Hematopoietic multipotent progenitor cell treated with erythropoietin and hydrocortisone succinate and interleukin-3 and kit ligand, for 4 days (in vitro differentiated cells): ENCODE measurements at regions not wholly inside any gene's neighbourhood (a gene's known extent, or its start where the extent isn't known, plus 50 kb on each side); places are given as distances from the start of the nearest gene placed in this dataset.
"Not testable (repeated sequence)": the region's sequence is repeated elsewhere in the genome, so short reads cannot be mapped to it uniquely, and the experiment has no call there.

ENCODE experiments used
- DNase-seq: peaks from one replicate; pipeline ENCODE4 v3.0.0-alpha.2; 2015

DNA sequence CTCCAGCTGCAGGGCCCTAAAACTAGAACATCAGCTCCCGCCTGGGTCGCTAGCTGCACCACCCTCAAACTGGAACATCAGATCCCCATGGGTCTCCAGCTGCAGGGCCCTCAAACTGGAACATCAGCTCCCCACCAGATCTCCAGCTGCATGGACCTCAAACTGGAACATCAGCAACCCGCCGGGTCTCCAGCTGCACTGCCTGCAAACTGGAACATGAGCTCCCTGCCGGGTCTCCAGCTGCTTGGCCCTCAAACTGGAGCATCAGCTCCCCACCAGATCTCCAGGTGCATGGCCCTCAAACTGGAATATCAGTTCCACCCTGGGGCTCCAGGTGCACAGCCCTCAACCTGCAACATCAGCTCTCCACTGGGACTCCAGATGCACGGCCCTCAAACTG lies 82.7 kb downstream of the TFRC start:
- DNase-seq = not testable (repeated sequence)

- DNase-seq = not testable (repeated sequence)
Measured at GRCh38 chr3:195996314-195996713, 85.6 kb downstream of the TFRC start.

- DNase-seq = peak; percentile 68
Measured at GRCh38 chr3:195994343-195994742, 86.0 kb upstream of the TNK2 start.

GRCh38 chr3:195993671-195994070 lies 85.3 kb upstream of the TNK2 start:
- not testable (repeated sequence) for DNase-seq

- DNase-seq = not testable (repeated sequence)
Measured at GRCh38 chr3:195992956-195993595, 84.7 kb upstream of the TNK2 start.

- not testable (repeated sequence) for DNase-seq
Measured at GRCh38 chr3:195991986-195992385, 83.6 kb upstream of the TNK2 start.

- DNase-seq = not testable (repeated sequence)
Measured at GRCh38 chr3:195991243-195991642, 82.9 kb upstream of the TNK2 start.

- DNase-seq = not testable (repeated sequence)
Measured at GRCh38 chr3:195990841-195991174, 82.5 kb upstream of the TNK2 start.

GRCh38 chr3:195989921-195990840 lies 81.8 kb upstream of the TNK2 start:
- peak; percentile 94 for DNase-seq

DNA sequence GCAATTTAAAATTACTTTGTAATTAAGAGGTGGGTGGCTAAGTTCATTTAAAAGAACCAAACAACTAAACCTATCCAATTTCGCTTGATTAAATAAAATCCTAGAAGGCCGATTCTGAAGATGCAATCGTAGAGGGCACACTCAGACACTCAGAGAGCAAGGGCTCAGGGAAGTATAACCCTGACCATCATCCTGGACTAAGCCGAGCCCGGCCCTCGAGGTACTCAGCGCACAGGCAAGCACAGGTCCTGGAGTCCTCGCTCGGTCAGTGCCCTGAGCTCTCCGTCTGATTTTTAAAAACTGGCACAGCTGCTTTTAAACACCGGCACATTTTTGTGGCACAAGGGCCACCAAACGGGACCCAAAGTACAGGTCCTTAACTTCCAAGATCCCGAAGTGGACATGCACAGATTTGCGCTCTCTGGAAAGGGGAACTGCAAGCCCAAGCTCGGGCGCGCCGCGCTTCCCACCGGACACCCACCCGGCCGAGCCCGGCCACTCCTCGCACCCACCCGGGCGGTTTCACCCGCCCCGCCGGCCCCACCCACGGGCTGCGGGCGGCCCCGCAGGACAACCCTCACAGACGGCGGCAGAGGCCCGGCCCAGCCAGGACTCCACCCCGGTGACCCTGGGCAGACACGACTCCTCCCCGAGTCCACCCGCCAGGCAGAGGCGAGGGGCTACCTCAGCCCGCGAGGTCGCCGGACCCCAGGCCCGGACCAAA lies 81.0 kb upstream of the TNK2 start:
- DNase-seq = peak; percentile 31

DNA sequence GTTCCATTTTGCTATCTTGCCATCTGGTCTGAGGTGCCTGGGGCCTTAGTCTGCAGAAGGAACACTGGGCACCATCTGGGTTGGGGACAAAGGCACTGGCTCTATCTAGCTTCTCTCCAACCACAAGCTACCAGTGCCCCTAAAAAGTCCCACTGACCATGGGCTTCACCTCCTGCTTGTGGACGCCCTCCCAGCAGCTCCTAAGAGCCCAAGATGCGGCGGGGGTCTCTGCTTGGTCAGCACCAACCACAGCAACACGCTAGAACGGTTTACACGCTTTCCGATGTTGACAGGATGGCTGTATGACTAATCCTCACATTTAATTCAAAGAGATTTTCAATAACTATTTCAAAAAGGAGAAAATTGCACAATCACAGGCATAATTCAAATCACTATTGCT lies 80.4 kb upstream of the TNK2 start:
- not testable (repeated sequence) for DNase-seq

- not testable (repeated sequence) for DNase-seq
Measured at GRCh38 chr3:195987001-195987400, 78.7 kb upstream of the TNK2 start.

DNA sequence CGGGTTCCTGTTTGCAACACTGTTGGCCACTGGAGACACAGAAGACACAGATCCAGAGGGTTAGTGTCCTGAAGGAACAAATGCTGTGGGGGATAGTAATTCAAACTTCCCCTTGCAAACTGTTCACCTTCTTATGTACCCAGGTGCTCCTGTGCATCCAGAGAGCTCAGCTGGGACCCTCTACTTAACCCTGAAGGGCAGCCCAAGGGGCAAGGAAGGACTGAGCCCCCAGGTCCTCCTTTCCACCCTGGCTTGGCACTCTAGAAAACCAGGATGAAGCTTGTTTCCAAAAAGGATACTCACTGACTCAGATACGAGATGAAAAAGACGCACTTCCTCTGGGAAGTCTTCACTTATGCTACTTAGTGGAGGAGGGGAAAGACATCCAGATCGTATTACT lies 78.2 kb upstream of the TNK2 start:
- not testable (repeated sequence) for DNase-seq

- not testable (repeated sequence) for DNase-seq
Measured at GRCh38 chr3:195985348-195985920, 77.1 kb upstream of the TNK2 start.

- DNase-seq = not testable (repeated sequence)
Measured at GRCh38 chr3:195984392-195985030, 76.2 kb upstream of the TNK2 start.

DNA sequence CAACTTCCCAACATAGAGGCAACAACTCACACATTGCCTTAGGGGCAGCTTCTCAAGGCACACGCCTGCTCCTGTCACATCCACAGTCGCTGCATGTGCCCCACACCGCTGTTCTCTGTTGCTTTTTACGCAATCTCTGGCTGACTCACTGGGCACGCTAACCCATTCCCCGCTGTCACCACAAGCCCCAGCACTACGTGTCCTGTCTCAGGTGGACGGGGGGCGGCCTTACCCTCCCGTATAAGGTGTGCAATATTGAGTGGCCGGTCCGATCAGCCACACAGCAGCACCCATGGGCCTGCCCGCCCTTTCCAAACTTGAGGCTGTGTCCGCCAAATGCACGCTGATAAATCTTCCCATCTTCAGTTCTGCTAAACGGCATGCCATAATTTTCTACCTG lies 75.5 kb upstream of the TNK2 start:
- not testable (repeated sequence) for DNase-seq

DNA sequence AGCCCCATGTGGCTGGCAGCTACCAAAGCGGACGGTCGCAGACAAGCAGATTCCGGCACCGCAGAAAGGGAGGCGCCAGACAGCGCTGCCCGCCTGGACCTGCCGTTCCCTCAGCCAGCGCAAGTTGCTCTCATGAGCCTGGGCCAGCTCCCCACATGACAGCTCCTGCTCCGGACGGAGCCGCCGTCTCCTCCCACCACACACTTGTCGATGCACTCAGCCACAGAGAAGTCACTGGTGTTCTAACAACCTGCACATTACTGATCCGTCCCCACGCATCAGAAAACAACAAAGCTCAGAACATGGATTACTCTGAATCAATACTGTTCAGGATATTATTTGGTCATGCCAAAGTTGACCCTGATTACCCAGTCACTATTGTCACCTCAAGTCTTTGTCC lies 74.4 kb upstream of the TNK2 start:
- DNase-seq = not testable (repeated sequence)

DNA sequence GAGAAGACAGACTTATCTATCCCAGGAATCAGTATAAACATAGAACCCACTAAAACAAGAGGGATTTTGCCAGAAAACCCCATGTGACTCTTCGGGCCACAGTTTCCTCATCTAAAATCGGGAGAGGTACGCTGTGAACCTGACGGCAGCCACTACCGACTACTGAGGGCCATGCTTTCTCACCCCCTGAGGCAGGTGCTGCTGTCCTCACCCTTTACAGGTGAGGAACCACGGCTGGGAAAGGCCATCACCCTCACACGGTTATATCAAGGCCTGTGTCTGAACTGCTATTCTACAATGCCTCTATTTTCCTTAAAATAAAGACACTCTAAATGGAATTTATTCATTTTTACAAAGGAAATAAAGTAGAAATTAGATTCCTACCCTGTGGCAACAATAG lies 73.4 kb upstream of the TNK2 start:
- not testable (repeated sequence) for DNase-seq

DNA sequence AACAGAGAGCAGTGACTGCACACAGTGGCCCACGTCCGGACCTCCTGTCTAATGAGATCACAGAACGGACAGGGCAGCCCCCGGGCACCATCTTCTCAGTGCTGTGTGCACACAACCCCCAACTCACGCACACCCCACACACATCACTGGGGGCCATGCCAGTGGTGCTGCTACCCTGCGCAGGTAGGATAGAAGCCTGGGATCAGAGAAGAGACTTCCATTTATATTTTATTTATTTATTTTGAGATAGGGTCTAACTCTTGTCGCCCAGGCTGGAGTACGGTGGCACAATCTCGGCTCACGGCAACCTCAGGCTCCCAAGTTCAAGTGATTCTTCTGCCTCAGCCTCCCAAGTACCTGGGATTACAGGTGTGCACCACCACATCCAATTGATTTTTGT lies 71.5 kb upstream of the TNK2 start:
- DNase-seq = not testable (repeated sequence)

GRCh38 chr3:195978585-195978984 lies 70.2 kb upstream of the TNK2 start:
- DNase-seq = not testable (repeated sequence)

GRCh38 chr3:195976876-195977275 lies 68.5 kb upstream of the TNK2 start:
- DNase-seq = not testable (repeated sequence)

- DNase-seq = not testable (repeated sequence)
Measured at GRCh38 chr3:195974281-195974680, 65.9 kb upstream of the TNK2 start.

GRCh38 chr3:195970873-195971272 lies 62.5 kb upstream of the TNK2 start:
- DNase-seq = not testable (repeated sequence)
